ENCODE measurements at regions not wholly inside any gene's neighbourhood (a gene's known extent, or its start where the extent isn't known, plus 50 kb on each side); places are given as distances from the start of the nearest gene placed in this dataset.

DNA sequence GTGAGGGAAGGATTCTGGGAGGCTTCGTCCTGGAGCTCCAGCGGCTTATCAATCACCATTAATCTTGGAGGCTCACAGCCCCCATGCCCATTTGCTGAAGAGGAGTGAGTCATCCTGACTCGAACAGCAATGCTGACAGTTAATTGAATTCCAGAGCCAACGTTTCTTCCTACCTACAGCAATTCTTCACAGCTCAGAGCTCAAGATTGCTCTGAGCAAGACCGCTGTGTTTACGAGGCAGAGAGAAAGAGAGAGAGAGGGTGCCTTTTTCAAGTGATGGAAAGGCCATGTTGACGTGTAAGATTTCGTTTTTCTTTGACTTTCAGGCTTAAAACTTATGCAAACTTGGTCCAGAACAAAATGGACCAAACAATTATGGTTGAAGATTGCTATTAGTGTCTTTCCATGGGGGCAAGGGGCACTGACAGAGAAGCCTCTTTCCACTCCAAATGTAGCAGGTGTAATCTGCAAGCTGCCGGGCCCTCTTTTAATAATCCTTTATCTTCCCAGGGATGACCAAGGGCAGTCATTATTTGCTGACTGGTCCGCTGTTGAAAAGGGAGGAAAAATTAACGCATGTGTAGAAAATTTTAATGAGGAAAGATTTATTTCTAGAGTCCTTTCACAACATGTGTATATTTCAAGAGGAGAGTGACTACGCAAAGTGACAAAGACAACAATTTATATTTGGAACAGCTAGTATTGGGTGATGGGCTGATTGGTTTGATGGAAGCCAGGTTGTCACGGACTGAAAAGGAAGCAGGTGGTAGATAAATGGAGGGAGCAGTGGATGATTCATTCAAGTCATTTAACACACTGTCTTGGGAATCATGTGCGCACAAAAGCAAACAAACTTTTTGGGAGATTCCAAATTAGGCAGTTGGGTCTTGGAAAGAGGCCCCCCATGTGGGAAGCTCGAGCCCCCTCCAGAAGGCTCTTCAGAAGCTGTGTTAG, 136.1 kb upstream of the IRF2BP2 start:
- peak; percentile 40 to 82 for DNase-seq

DNA sequence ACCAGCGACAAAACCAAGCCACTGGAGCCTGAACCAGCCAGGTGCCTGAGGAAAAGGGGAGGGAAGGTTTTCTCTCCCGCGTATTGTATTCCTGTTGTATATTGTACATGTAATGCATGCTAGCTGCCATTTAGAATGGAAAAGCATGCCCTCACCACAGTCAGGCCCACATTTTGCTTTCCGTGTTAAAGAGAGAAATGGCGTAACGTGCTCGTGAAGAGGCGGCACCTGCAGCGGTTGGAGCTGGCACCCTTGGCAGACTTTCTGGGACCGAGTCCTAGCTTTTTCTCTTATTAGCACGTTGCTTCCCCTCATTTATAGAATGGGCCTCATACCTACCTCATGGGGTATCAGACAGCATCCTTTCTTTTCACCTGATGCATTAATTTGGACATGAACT, 135.3 kb upstream of the IRF2BP2 start:
- DNase-seq = peak in 1 of 2 experiments; percentile 39

DNA sequence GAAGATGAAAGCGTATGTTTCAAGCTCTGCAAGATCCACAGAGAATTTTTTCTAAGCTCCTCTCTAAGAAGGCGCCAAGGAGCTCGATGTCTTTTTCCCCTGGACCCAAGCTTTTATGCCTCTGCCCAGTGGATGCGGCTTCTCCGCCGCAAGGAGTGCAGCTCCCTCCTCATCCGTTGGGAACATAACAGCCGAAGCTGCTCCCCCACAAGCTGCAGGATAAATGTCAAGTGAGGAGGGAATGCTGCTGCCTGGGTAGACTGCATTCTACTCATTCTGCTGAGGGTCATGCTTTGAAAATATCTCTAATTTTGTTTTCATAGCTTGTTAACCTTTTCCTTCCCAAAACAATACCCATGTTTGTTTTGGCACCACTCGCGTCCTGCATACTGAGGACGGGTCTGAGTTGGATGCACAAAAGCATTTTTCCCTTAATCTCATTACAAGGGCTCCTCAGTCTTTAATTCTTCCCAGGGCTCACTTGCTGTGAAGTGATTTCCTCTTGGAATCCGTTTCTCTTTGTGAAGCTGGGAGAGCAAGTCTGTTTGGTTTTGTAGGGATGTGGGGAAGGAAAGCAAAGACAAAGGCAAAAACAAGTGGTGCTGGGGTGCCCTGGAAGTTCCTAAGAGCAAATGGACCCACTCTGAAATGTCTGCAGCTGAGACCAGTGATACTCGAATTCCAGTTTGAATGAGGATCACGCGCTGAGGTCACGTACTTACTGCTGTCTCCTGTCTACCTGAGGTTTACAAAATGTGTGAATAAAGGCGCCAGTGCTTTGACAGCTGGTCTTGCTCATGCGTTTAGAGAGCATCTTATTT, 134.0 kb upstream of the IRF2BP2 start:
- peak; percentile 14 to 54 for DNase-seq

DNA sequence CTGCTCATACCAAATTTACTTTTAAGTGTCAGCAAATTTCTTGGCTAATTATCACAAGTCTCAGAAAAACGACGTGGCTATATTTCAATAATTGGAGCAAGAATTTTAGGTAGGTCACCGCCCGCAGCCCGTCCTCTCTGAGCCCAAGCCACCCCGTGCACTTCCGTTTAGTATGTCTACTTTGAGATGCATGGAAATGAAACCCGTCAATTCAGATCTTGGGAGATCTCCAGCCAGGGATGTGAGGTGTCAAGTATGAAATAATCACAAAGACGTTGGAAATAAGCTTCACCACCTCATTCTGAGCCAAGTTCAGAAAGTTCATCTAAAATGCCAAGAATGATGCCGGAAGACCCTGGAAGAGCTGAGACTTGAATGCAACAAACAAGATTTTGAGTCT, 132.6 kb upstream of the IRF2BP2 start:
- no peak for DNase-seq

DNA sequence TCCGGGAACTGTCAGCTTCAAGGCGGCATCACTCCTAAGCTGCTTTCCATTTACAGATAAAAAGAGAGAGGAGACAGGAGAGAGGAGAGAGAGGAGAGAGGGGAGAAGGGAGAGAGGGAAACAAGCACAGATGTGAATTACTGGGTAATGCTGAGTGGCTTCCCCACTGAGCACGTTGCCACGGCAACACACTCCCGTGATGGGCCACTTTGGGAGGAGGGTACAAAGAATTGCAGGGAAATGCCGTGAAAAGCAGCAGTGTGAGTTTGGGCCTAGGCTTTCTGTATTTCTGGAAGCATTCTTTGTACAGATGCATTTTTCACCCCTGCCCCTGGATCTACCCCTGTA, 128.0 kb upstream of the IRF2BP2 start:
- peak; percentile 63 to 84 for DNase-seq

DNA sequence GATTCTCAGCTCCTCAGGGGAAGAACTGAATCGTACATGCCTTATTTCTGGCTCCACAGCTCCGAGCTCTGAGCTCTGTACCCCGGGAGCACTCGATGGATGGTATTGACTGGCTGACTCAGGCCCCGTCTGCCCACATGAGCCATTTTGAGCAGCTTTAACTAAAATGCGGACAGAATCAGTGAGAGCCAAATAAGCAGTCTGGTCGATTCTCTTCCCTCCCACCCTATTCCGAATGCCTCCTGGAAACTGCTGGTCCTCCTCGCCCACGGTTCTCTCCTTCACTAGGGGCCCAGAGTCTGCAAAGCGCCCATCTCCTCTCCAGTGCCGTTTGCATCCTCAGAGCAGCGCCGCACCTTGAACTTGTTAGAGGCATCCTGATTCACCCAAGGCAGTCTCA, 125.9 kb upstream of the IRF2BP2 start:
- DNase-seq = no peak

DNA sequence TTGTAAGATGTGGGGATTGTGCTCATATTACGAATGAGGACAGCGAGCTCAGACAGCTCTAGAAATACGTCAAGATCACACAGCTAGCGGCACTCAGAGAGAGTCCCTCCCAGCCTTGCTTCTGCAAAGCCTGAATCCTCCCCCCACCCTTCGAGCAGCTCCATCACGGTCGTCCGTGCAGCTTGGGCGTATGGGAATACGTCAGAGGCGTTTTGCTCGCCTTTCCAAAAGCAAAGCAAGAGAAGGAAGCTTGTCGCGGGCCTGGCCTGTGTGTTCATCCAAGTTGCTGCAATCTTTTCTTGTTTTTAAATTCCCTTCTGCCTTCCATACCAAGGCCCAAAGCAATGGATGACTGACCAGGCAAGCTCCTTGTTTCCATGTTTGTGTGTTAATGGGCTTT, 125.5 kb upstream of the IRF2BP2 start:
- DNase-seq = no peak

DNA sequence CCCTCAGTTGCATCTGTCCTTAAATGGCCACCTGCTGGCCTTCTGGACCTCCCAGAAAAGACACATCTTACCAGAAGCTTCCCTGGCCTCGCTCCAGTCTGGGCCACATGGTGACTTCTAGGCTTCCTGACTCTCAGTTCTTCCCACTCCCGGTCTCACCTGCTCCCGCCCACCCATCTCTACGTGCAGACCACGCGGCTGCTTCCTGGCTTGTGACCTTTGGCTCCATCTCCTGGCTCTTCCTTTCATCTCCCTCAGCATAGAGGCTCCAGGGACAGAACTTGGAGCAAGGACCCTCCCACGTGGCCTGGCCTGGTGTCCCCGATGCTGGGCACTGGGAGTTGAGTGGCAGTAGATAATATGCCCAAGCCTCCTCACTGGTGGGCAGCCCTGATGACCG, 124.9 kb upstream of the IRF2BP2 start:
- no peak for DNase-seq

DNA sequence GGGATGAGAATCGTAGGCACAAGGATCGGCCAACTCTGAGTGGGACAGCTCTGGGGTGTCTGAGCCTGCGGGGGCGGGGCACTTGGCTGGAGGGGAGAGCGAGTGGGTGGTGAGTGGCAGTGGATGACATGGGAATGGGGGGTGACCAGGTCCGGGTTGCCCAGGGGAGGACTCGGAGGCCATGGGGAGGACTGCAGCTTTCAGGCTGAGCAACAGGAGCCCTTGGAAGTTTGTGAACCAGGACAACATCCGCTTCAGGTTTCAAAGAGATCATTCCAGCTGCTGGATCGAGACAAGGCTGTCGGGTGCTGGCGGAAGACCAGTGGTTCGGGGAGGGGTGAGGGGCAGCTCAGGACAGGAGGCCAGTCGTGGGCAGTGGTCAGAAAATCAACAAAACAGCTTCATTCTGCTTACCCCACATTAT, 124.4 kb upstream of the IRF2BP2 start:
- no peak for DNase-seq

DNA sequence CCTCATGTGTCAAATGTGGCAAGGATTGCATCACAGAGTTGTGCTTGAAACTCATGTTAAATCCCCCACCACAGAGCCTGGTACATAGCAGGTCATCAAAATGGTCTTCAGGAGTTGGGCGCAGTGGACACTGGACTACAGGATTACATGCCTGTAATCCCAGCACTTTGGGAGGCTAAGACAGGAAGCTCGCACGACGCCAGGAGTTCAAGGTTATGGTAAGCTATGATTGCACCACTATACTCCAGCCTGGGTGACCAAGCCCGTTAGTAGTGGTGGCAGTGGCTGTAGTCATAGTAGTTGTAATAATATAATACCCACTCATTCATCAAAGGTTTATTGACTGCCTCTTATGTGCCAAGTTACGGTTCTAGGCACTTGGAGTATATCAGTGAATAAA, 123.4 kb upstream of the IRF2BP2 start:
- no peak for DNase-seq

DNA sequence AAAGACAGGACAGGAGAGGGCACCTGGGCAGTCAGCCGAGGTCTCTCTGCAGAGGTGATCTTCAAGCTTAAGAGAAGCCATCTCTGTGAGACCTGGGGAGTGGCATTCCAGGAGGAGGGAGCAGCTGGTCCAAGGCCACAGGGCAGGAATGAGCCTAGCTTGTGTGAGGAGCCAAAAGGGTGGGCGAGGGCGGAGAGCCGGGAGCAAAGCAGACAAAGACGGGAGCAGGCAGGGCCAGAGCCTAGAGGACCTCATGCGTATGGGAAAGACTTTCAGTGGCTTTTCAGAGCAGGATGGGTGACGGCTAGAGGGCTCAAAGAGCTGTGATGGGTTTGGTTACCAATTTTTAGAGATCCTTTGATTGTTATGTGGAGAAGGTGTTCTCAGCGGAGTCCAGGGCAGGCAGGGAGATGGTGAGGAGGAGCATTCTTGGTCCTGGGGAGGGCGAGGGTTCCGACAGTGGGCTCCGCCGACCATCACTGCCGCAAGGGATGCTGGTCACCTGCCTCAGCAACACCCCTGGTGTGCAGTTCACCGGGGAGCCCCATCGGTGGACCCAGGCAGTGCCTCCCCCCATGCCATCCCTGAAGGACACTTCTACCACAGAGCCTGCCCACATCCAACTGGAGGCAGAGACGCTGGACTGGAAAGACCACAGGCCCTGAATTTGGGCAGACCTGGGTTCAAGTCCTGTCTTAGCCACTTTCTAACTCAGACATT, 122.9 kb upstream of the IRF2BP2 start:
- no peak for DNase-seq

DNA sequence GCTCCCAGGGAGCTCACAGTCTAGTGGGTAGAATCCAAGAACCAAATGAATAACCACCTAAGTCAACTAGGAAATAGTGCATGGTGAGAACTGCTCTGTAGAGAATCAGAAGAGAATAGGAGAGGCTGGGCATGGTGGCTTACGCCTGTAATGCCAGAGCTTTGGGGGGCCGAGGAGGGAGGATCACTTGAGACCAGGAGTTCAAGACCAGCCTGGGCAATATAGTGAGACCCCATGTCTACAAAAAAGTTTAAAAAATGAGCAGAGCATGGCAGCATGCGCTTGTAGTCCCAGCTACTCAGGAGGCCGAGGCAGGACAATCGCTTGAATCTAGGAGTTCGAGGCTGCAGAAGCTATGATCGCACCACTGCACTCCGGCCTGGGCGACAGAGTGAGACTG, 122.3 kb upstream of the IRF2BP2 start:
- DNase-seq = no peak

DNA sequence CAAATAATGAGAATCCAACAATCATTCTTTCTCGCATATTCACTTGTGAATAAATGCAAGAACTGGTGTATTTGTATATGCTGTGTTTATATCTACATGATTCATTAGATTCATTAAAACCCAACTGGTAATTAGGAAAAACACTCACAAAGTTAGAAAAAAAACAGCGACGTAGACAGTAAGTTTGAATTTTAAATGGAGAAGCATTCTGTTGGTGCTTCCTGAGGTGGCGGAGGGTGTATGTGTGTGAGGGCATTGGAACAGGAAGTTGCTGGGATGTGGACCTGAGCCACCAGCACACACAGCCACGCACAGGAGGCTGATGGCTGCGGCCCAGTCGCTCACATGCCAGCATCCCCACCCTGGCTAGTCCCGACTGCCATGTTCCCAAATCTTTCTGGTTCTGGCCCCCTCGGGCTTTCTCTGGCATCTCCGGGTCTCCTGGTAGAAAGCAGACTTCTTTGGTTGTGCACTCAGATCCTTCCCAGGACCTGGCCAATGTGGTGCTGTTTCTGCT, 121.6 kb upstream of the IRF2BP2 start:
- no peak for DNase-seq

DNA sequence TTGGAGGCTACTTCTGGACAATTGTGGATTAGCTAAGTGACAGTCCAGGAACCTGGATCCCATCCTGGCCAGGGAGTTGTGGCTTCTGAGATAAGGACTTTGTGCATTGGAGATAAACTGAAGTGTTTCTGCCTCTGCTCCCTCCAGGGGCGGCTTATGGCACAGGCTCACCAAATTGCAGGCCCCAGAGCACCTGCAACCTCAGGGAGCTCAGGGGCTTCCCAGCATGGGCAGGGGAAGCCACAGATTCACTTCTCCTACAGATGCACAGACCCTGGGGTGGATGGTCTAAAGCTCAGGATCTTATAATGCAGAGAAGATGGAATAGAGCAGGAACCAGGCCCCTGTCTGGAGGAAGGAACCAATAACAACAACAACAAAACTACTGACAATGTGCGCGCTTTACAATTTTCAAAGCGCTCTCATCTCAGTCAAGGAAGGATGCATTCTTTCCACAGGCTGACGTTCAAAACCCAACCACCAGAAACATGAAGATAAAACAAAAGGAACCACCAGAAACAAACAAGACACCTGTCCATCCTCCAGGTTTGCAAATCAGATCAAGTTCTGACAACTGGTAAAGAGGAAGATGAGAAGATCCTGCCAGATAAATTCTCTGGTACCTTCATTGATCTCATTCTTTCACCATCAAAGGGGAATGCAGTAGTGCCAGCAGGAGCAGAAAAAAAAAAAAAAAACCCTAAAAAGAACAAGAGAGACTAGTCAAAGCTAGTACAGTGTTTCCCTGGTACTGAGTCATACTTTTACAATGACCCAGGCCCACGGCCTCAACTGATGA, 121.0 kb upstream of the IRF2BP2 start:
- no peak for DNase-seq

DNA sequence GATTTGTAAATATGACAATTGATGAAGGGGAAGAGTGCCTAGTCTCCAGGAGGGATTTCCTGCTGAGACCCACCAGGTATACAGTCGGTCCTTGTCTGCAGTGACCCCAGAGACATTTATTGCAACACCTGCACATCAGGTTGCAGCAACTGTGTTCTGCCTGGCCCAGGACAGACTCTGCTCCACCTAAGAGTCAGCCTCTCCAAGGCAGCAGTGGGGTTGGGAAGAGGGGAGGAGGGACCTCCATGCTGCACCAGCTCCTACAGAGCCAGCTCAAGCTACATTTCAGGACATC, 120.4 kb upstream of the IRF2BP2 start:
- DNase-seq = no peak

DNA sequence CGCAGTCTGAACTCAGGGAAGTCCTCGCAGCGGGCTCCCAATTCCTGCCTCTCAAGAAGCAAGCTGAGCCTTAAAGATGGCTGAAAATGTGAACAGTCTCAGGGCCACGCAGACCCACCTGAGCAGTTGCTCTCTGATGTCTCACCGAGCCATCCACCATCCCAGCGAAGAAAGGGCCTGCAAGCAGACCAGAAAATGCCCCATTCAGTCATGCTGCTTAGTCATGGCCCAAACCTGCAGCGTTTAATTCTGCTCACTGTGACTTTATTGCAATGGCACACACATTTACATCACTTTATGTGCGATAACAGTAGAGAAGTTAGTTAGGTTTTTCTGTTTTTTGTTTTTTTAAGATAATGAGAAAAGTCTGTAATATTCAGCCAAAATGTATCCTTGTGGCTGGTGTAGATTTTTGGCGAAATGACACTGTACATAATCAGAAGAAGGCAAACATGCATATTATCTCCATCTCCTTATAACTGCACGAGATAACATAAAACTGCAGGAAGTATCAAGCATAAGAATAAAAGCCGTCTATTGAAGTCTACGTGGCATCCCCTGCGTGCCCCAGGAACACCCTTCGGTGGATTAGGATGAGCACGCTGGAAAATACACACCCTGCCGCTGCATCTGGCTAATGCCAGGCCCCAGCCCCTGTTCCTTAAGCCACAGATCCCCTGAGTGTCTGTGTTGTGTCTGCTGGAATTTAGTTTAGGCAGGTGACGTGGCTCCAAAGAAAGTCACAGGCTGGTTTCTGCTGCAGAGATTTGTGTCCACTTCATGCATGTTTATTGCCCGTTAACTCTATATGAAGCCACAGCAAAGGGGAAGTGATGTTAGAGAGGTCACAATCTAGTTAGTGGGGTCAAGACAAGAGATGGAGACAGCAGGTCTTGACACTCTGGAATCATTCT, 119.8 kb upstream of the IRF2BP2 start:
- no peak for DNase-seq

DNA sequence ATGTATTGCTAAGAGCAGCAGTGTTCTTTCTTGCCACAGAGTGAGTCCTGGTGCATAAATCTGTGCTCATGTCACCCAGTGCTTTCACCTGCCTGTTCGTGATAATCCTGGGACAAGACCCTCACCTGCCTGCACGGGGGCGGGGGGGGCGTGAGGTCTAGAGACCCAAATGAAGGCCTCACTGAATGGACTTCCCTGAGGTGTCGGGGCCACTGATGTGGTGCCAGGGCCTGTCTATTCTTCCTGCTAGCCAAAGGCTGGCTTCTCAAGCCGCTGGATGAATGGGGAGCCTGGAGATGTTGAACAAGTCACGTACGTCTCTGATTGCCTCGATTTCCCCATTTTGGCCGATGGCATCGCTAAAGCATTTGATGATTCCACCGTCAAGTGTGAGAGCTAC, 118.8 kb upstream of the IRF2BP2 start:
- no peak for DNase-seq

DNA sequence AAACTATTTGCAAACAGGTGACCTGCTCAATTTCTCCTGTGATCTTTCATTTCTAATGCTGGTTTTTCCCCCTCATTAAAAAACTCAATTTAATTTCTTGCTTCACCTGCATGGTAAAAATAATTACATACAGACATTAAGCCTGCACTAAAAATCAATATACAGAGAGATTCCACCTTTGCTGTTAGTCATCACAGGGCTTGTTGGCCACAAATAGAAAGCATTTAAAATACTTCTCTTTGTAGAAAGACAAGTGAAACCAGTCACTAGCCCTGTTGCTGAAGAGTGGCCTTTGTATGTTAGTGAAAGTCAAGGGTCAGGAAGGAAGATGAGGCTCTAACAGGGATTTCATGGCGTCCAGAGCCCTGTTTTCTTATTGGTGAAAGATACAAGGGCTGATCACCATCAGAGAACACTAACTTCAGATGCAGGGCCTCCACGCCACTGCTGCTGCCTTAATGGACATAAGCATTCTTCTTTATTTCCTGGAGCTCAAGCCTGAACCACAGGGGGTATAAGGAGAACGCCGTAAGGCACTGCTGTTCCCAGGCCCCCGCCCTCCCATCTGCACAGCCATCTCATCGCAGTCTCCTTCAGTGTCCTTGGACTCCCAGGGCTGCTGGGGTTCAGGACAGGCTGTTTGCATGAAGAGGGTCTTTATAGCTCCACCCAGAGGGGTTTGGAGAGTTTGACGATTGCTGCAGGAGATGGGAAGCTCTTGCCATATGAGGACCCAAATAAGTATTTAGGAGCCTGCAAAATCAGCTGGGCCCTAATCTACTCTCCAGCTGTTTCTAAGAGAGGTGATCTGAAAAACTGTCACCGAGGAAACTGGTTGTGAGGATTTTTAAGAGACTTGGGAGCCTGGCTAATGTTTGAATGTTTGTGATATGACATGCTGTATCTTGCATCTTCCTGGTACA, 117.3 kb upstream of the IRF2BP2 start:
- peak in 1 of 2 experiments; percentile 40 for DNase-seq

DNA sequence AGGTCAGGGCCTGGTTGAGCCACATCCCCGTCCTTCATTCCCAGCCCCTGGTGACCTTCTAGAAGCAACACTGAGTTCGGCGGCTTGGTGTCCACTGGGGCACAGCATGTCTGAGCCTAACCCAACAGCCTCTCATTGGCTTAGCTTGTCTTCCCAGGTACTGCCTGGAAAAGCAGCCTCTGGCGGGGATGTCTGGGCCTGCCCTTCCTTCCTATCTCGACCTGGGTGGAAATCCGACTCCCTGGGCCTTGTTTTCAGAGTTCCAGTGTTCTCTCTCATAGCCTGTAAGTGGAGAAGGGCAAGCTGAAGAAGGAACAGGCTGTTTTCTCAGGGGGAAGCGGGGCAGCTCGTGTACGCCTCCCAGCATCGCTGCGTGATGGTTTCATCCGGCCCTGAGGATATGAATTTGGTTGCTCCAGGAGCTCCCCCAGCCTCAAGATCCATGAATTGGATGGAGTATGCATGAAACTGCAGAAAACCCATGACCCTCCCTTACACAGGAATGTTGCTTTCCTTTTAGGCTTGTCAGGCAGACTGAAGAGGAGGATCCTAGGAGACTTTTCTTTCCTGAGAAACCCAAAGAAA, 116.5 kb upstream of the IRF2BP2 start:
- DNase-seq = peak in 1 of 2 experiments; percentile 23
